ENCODE measurements at regions not wholly inside any gene's neighbourhood (a gene's known extent, or its start where the extent isn't known, plus 50 kb on each side); places are given as distances from the start of the nearest gene placed in this dataset.

- intact Hi-C loops (cut with micrococcal nuclease) = no loop called here
Measured at GRCh38 chr13:30128591-30128990, 178.8 kb downstream of the KATNAL1 start.

DNA sequence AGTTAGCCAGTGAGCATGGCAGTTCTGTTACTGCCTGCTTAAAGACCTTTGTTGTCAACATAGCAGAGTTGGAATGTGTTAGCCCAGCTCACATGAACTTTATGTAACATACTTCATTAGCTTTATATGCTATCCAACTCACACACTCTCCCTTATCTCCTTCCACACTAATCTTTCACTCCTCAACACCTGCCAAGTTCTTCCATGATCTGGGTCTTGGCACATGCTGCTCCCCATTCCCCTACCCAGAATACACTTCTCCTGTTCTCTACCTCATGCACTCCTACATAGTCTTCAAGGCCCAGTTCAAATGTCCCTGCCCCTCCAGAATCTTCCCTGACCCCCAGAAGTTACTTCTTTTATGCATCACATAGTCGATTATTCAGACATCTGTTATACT is 179.3 kb downstream of the KATNAL1 start:
- intact Hi-C loops (cut with micrococcal nuclease) = no loop called here

DNA sequence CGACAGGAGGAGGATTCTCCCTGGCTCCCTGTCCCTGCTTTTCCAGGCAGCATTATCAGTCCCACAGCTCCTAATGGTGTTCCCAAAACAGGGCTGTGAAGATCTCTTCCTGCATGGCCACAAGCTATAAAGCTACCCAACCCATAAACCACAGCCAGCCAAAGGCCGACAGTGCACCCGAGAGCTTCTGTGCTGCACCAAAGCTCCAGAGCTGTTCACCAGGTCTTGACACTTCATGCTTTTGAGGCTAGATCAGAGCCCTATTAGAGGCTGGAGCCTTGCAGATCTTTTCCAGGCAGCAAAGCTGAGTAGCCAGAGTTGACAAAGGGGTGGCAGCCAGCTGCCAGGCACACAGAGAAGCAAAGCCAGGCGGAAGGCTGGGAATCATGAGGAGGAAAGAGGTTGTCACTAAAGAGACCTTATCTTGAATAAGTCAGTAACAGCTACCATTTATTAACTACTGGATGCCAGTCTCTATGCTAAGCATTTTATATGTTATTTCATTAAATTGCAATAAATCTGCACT is 180.4 kb downstream of the KATNAL1 start:
- intact Hi-C loops (cut with micrococcal nuclease) = no loop called here

DNA sequence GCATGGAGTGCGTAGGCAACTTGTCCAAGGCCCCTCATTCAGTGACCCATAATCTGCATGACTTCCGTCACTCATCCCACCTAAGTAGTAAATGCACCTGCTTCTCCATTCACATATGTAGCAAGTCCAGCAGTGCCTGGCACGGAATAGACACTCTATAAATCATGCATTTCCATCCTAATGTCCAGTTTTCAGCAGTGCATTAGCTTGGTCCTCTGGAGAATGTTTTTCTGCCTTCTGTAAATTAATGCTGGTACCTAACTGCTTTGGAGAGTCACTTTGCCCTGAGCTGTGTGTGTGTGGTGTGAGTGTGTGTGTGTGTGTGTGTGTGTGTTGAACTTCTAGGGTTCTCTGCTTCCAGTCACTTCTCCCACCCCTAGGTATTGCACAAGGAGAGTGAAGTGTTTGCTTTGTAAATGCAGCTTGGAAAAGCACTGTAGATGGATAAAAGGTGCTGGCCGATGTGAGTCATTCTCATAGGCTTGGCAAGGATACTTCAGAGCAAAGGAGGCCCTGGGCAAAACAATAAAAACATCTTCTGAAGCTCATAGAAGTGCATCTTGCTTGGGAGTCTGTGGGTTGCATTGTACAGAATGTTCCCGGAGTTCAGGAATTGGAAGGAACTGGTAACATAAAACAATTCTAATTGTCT is 181.8 kb downstream of the KATNAL1 start:
- intact Hi-C loops (cut with micrococcal nuclease) = no loop called here

DNA sequence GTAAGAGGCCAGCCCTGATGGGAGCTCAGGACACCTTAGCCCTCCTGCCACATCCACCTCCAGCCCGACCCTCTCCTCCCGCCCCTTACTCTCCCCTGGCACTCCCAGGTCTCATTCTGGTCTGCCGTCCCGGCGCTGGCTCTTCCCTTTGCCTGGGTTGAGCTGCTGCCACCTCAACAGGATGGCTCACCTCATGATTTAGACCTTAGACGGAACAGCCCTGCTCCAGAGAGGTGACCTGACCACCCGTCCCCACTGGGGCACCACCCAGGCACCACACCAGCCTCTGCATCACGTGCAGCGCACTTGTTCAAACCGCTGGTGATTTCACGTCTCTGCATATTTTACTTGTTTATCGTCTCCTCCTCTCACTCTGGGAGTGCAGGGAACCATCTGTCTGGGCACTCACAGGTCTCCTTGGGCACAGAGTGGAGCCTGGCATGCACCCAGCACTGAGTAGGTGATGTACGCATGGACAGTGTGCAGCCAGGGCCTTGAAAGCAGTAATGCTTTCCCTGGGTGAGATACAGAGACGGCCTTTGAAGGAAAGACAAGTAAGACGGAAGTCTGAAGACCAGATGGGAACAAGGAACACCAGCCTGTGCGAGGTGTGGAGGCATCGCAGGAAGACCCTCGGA is 183.1 kb downstream of the KATNAL1 start:
- intact Hi-C loops (cut with micrococcal nuclease) = no loop called here

GRCh38 chr13:30123575-30123974 is 183.8 kb downstream of the KATNAL1 start:
- intact Hi-C loops (cut with micrococcal nuclease) = no loop called here

- intact Hi-C loops (cut with micrococcal nuclease) = no loop called here
Measured at GRCh38 chr13:30121666-30122065, 185.7 kb downstream of the KATNAL1 start.

GRCh38 chr13:30121244-30121643 is 186.1 kb downstream of the KATNAL1 start:
- intact Hi-C loops (cut with micrococcal nuclease) = no loop called here

- intact Hi-C loops (cut with micrococcal nuclease) = no loop called here
Measured at GRCh38 chr13:30120133-30120822, 187.1 kb downstream of the KATNAL1 start.

GRCh38 chr13:30119476-30119875 is 187.9 kb downstream of the KATNAL1 start:
- intact Hi-C loops (cut with micrococcal nuclease) = loop anchor here (1.0 to 10.0 kb wide), 3 partner anchors 39 to 1045 kb away; partner anchors contain the start of gene HSPH1

DNA sequence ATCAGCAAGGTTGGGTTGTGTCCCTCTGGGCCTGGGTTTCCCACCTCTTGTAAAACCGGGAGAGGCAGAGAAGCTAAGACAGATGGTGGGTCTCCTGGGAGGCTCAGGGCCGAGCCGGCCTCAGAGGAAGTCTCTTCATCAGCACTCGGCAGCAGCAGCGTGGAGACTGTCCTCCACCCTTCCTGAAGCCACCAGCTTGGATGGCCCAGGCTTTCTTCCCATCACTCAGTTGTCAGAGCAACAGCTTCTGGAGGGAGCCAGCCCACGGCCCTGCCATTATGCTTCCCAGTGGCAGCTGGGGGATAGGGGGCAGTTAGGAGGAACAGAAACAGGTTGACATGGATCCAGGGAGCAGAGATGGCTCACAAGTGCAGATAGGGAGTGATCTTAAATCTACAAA is 191.0 kb downstream of the KATNAL1 start:
- intact Hi-C loops (cut with micrococcal nuclease) = loop anchor here (10.0 kb wide), 2 partner anchors 928 to 1048 kb away; partner anchors contain the start of gene HSPH1

GRCh38 chr13:30115257-30115600 is 192.1 kb downstream of the KATNAL1 start:
- intact Hi-C loops (cut with micrococcal nuclease) = loop anchor here (1.0 to 10.0 kb wide), 7 partner anchors 43 to 1050 kb away; partner anchors contain the start of genes HSPH1 and KATNAL1

DNA sequence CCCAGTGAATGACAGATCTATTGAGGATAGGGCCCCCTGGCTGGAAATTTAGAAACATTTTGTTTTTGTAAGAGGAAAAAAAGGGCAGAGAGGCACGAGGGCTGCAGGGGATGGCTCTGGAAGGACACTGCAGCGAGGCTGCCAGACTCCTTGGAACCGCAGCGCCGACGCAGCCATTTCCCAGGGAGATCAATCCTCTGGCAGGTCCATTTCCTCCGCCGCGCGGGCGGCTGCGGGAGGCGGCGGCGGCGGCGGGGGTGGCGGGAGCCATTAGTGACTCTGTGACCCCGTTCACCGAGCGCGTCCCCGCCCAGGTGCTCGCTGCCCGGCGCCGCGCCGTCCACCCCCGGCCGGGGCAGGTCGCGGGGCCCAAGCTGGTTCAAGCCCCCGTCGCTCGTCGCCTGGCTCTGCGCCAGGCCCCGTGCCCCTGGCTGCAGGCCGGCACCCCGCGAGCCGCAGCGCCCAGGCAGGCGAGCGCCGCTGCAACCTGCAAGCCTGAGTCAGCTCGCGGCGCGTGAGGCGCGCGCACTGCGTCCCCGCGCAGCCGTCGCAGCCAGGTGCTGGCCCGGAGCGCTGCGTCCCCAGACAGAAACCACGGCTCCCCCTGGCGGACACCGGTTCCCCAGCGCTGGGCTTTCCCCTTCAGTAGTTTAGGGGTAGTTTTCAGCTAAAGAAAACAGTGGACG is 192.6 kb downstream of the KATNAL1 start:
- intact Hi-C loops (cut with micrococcal nuclease) = loop anchor here (1.0 to 10.0 kb wide), 8 partner anchors 44 to 1050 kb away; partner anchors contain the start of genes HSPH1 and KATNAL1

- intact Hi-C loops (cut with micrococcal nuclease) = loop anchor here (1.0 to 10.0 kb wide), 12 partner anchors 160 to 1051 kb away; partner anchors contain the start of genes HSPH1, KATNAL1, SLC7A1 and UBL3
Measured at GRCh38 chr13:30113983-30114570, 193.3 kb downstream of the KATNAL1 start.

GRCh38 chr13:30113551-30113950 is 193.8 kb downstream of the KATNAL1 start:
- intact Hi-C loops (cut with micrococcal nuclease) = loop anchor here (1.0 to 10.0 kb wide), 9 partner anchors 159 to 1051 kb away; partner anchors contain the start of genes HSPH1, SLC7A1 and UBL3

GRCh38 chr13:30112602-30113435 is 194.5 kb downstream of the KATNAL1 start:
- intact Hi-C loops (cut with micrococcal nuclease) = loop anchor here (1.0 to 10.0 kb wide), 9 partner anchors 159 to 1052 kb away; partner anchors contain the start of genes HSPH1, SLC7A1 and UBL3

- intact Hi-C loops (cut with micrococcal nuclease) = loop anchor here (2.0 to 10.0 kb wide), 3 partner anchors 517 to 1053 kb away; partner anchors contain the start of genes HSPH1 and SLC7A1
Measured at GRCh38 chr13:30111810-30112209, 195.5 kb downstream of the KATNAL1 start.

GRCh38 chr13:30110301-30111070 is 196.9 kb downstream of the KATNAL1 start:
- intact Hi-C loops (cut with micrococcal nuclease) = loop anchor here (10.0 kb wide), 2 partner anchors 934 to 1054 kb away; partner anchors contain the start of gene HSPH1

Data from T-helper 1 cell treated with Interleukin-12 subunit alpha and Interleukin-12 subunit beta and Interleukin-4 antibody, amounts not matched to agents 30 ng/mL and 1 ng/mL, for 36 hours (primary cell).